ENCODE measurements at regions not wholly inside any gene's neighbourhood (a gene's known extent, or its start where the extent isn't known, plus 50 kb on each side); places are given as distances from the start of the nearest gene placed in this dataset.

DNA sequence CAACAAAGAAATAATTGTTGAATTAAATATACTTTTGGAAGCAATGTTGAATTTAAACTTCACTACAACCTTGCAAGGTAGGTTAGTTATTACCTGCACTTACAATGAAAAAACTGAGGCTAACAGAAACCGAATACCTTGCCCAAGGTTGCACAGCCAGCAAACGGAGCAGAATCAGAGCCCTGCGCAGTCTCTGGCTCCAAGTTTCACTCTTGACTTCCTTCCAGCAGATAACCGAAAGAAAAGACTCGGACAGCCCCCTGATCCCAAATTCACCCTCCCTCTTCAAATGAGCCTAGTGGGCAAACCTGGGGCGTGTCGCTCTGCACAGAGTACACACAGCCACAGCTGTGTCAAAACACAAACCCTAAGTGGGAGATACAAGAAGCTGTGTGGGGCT lies 72.1 kb upstream of the FOXQ1 start:
- TF ChIP-seq, protein P1, sequence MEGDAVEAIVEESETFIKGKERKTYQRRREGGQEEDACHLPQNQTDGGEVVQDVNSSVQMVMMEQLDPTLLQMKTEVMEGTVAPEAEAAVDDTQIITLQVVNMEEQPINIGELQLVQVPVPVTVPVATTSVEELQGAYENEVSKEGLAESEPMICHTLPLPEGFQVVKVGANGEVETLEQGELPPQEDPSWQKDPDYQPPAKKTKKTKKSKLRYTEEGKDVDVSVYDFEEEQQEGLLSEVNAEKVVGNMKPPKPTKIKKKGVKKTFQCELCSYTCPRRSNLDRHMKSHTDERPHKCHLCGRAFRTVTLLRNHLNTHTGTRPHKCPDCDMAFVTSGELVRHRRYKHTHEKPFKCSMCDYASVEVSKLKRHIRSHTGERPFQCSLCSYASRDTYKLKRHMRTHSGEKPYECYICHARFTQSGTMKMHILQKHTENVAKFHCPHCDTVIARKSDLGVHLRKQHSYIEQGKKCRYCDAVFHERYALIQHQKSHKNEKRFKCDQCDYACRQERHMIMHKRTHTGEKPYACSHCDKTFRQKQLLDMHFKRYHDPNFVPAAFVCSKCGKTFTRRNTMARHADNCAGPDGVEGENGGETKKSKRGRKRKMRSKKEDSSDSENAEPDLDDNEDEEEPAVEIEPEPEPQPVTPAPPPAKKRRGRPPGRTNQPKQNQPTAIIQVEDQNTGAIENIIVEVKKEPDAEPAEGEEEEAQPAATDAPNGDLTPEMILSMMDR (IDR thresholded peaks at IDR 0.05): no peak
- TF ChIP-seq POLR2A (IDR thresholded peaks at IDR 0.05): no peak

Data from testis (tissue), 2 donors.